ENCODE measurements at regions not wholly inside any gene's neighbourhood (a gene's known extent, or its start where the extent isn't known, plus 50 kb on each side); places are given as distances from the start of the nearest gene placed in this dataset.

DNA sequence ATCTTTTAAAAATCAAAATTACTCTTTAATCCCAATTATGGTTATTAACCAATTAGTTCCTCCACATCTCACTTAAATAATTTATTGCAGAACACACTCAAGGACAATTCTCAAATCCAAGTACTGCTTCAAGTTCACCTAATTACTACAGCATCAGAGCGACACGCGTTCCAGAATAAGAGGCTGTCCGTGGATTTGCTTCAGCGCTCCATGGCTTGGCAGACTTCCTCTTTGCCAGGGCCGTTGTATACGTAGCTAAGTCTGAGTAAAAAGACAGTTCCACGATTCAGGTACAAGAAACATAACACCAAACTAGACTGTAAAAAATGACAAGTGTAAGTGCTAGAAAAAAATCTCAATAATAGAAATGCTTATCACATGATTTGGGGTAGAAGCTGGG, 153.2 kb upstream of the MYT1L start:
- H3K9me2 ChIP-seq (ENCODE audit: low read depth, low read length) = no peaks in the 10 kb centered on the region
- H4K20me1 ChIP-seq (ENCODE audit: insufficient read depth, low read length) = no peaks in the 10 kb centered on the region
- H3K4me1 ChIP-seq (ENCODE audit: insufficient read depth, low read length, severe bottlenecking) = no peaks in the 10 kb centered on the region
- no peaks in the 10 kb centered on the region for H3K79me2 ChIP-seq (ENCODE audit: insufficient read depth, low read length)
- no peaks in the 10 kb centered on the region for H3F3A ChIP-seq (ENCODE audit: insufficient read depth, low read length)
- no peaks in the 10 kb centered on the region for H3K9me3 ChIP-seq (ENCODE audit: low read length)
- H3K4me2 ChIP-seq (ENCODE audit: low read length) = no peak overlapping the region
- no peak for TF ChIP-seq CTCF (IDR thresholded peaks at IDR 0.05; ENCODE audit: low read length)
- H2AFZ ChIP-seq (ENCODE audit: low read length) = no peak overlapping the region
- no peaks in the 10 kb centered on the region for H3K36me3 ChIP-seq (ENCODE audit: insufficient read depth, low read length)
- no peaks in the 10 kb centered on the region for H3K27me3 ChIP-seq (ENCODE audit: insufficient read depth, low read length)
- H3K27ac ChIP-seq (ENCODE audit: low read depth, low read length, poor library complexity, severe bottlenecking) = no peak overlapping the region
- no peak overlapping the region for H3K9ac ChIP-seq (ENCODE audit: low read length)
- no peak overlapping the region for H3K4me3 ChIP-seq (ENCODE audit: low read depth, low read length, poor library complexity, severe bottlenecking)

GRCh38 chr2:2482851-2483250, 151.8 kb upstream of the MYT1L start:
- no peak overlapping the region for H3K4me3 ChIP-seq (ENCODE audit: low read depth, low read length, poor library complexity, severe bottlenecking)
- no peak overlapping the region for H2AFZ ChIP-seq (ENCODE audit: low read length)
- H3F3A ChIP-seq (ENCODE audit: insufficient read depth, low read length) = no peaks in the 10 kb centered on the region
- no peaks in the 10 kb centered on the region for H3K79me2 ChIP-seq (ENCODE audit: insufficient read depth, low read length)
- H3K9me2 ChIP-seq (ENCODE audit: low read depth, low read length) = no peaks in the 10 kb centered on the region
- no peak overlapping the region for H3K9ac ChIP-seq (ENCODE audit: low read length)
- no peak overlapping the region for H3K4me2 ChIP-seq (ENCODE audit: low read length)
- H3K36me3 ChIP-seq (ENCODE audit: insufficient read depth, low read length) = no peaks in the 10 kb centered on the region
- no peaks in the 10 kb centered on the region for H3K4me1 ChIP-seq (ENCODE audit: insufficient read depth, low read length, severe bottlenecking)
- H3K27me3 ChIP-seq (ENCODE audit: insufficient read depth, low read length) = no peaks in the 10 kb centered on the region
- TF ChIP-seq EZH2 (IDR thresholded peaks at IDR 0.05; ENCODE audit: borderline replicate concordance, low read length) = no peak
- no peak for TF ChIP-seq CTCF (IDR thresholded peaks at IDR 0.05; ENCODE audit: low read length)
- H3K27ac ChIP-seq (ENCODE audit: low read depth, low read length, poor library complexity, severe bottlenecking) = no peak overlapping the region
- H3K9me3 ChIP-seq (ENCODE audit: low read length) = no peaks in the 10 kb centered on the region
- no peaks in the 10 kb centered on the region for H4K20me1 ChIP-seq (ENCODE audit: insufficient read depth, low read length)

DNA sequence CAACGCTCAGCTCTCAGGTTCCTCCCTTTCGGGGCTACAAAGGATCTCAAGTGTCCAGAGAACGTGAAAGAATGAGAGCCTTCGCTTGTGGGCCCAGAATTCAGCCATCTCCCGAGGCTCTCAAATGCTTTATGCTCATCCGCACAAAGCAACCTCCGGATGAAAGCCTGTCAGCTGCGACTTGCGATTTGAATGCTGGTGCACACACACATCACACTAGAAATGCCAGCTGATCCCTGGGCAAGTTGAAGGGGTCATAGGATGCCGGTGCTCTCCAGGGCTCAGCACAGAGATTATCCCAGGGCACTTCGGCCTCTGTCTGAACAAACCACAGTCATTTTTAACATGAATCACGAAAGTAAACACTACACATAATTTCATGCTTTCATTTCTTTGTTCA, 141.8 kb upstream of the MYT1L start:
- no peak overlapping the region for H3K27ac ChIP-seq (ENCODE audit: low read depth, low read length, poor library complexity, severe bottlenecking)
- H3K79me2 ChIP-seq (ENCODE audit: insufficient read depth, low read length) = no peaks in the 10 kb centered on the region
- H3F3A ChIP-seq (ENCODE audit: insufficient read depth, low read length) = no peaks in the 10 kb centered on the region
- no peak overlapping the region for H2AFZ ChIP-seq (ENCODE audit: low read length)
- H4K20me1 ChIP-seq (ENCODE audit: insufficient read depth, low read length) = no peaks in the 10 kb centered on the region
- H3K4me1 ChIP-seq (ENCODE audit: insufficient read depth, low read length, severe bottlenecking) = no peaks in the 10 kb centered on the region
- H3K36me3 ChIP-seq (ENCODE audit: insufficient read depth, low read length) = no peaks in the 10 kb centered on the region
- TF ChIP-seq CTCF (IDR thresholded peaks at IDR 0.05; ENCODE audit: low read length) (no peak), EZH2 (IDR thresholded peaks at IDR 0.05; ENCODE audit: borderline replicate concordance, low read length) (no peak)
- H3K4me3 ChIP-seq (ENCODE audit: low read depth, low read length, poor library complexity, severe bottlenecking) = no peak overlapping the region
- no peaks in the 10 kb centered on the region for H3K9me3 ChIP-seq (ENCODE audit: low read length)
- no peaks in the 10 kb centered on the region for H3K9me2 ChIP-seq (ENCODE audit: low read depth, low read length)
- H3K9ac ChIP-seq (ENCODE audit: low read length) = no peak overlapping the region
- H3K27me3 ChIP-seq (ENCODE audit: insufficient read depth, low read length) = no peaks in the 10 kb centered on the region
- no peak overlapping the region for H3K4me2 ChIP-seq (ENCODE audit: low read length)
